Prostate gland (tissue), 2 donors: ENCODE measurements at regions not wholly inside any gene's neighbourhood (a gene's known extent, or its start where the extent isn't known, plus 50 kb on each side); places are given as distances from the start of the nearest gene placed in this dataset.

ENCODE experiments used
- DNase-seq: peaks from one replicate; pipeline ENCODE4 v3.0.0-alpha.2; 2019; ENCODE audit warnings: low spot score
- H3K27ac ChIP-seq, 2 donors: fragments of 200-600 bp; sonication (generic); 2 replicates each; pipeline ENCODE4 v1.5.1; 2017 to 2019
- H3K27me3 ChIP-seq: fragments of 200-600 bp; sonication (generic); replicated peaks from 2 replicates; pipeline ENCODE4 v1.5.1; 2019; ENCODE audit not compliant: insufficient read depth
- H3K36me3 ChIP-seq, 2 donors: fragments of 200-600 bp; sonication (generic); 1 replicate in 1 of 2; 2 replicates in 1 of 2; pipeline versions ENCODE4 v1.5.1 to v1.8.1; 2017 to 2019
- H3K4me1 ChIP-seq: fragments of 200-600 bp; sonication (generic); replicated peaks from 2 replicates; pipeline ENCODE4 v1.5.1; 2019
- H3K4me3 ChIP-seq, 2 donors: fragments of 200-600 bp; sonication (generic); 2 replicates each; pipeline ENCODE4 v1.5.1; 2017 to 2019
- H3K9me3 ChIP-seq: fragments of 200-600 bp; sonication (generic); 2 replicates; pipeline ENCODE4 v1.5.1; 2017
- POLR2A ChIP-seq: fragments of 450-650 bp; IDR thresholded peaks from one replicate; pipeline ENCODE4 v1.6.1; 2016; ENCODE audit warnings: antibody characterized with exemption, mild to moderate bottlenecking
- POLR2AphosphoS5 ChIP-seq: sonication (generic); formaldehyde crosslinking; IDR thresholded peaks from one replicate; pipeline ENCODE4 v1.6.1; 2017; ENCODE audit warnings: antibody characterized with exemption
- WGBS: methylation state at CpG from one replicate; pipeline ENCODE4 v1.1.5; 2018; 5-methylcytosine and 5-hydroxymethylcytosine counted together
- intact Hi-C: fragments of 100-400 bp; cut with DNase I; formaldehyde crosslinking; loops from one replicate; pipeline ENCODE4 v1.14.2; 2022
- TF ChIP-seq, protein P1 (sequence below), 4 experiments: fragments of 200-600 bp in 2 of 4; fragments of 450-650 bp in 2 of 4; sonication (generic) in 2 of 4; IDR thresholded peaks; 1 replicate in 3 of 4; 2 replicates in 1 of 4; pipeline ENCODE4 v1.5.1; 2016 to 2019; ENCODE audit warnings: antibody characterized with exemption in 4 of 4, mild to moderate bottlenecking in 2 of 4, moderate library complexity in 2 of 4

- Histone ChIP-seq H3K27me3 (no peaks in the 10 kb centered on the region), H3K4me1 (no peaks in the 10 kb centered on the region), H3K9me3 (no peaks in the 10 kb centered on the region), H3K4me3 (no peak overlapping the region), H3K36me3 (no peaks in the 10 kb centered on the region), H3K27ac (no peak overlapping the region)
- WGBS: 85% methylated on average over 10 of the region's 10 CpGs
- TF ChIP-seq POLR2AphosphoS5: no peak
- TF ChIP-seq, protein P1, sequence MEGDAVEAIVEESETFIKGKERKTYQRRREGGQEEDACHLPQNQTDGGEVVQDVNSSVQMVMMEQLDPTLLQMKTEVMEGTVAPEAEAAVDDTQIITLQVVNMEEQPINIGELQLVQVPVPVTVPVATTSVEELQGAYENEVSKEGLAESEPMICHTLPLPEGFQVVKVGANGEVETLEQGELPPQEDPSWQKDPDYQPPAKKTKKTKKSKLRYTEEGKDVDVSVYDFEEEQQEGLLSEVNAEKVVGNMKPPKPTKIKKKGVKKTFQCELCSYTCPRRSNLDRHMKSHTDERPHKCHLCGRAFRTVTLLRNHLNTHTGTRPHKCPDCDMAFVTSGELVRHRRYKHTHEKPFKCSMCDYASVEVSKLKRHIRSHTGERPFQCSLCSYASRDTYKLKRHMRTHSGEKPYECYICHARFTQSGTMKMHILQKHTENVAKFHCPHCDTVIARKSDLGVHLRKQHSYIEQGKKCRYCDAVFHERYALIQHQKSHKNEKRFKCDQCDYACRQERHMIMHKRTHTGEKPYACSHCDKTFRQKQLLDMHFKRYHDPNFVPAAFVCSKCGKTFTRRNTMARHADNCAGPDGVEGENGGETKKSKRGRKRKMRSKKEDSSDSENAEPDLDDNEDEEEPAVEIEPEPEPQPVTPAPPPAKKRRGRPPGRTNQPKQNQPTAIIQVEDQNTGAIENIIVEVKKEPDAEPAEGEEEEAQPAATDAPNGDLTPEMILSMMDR (IDR thresholded peaks at IDR 0.05): no peak
- TF ChIP-seq POLR2A: no peak
- intact Hi-C loops: no loop called here
- no peak for DNase-seq
Observed at GRCh38 chr2:41707790-41708451, 339.9 kb upstream of the PKDCC start.

DNA sequence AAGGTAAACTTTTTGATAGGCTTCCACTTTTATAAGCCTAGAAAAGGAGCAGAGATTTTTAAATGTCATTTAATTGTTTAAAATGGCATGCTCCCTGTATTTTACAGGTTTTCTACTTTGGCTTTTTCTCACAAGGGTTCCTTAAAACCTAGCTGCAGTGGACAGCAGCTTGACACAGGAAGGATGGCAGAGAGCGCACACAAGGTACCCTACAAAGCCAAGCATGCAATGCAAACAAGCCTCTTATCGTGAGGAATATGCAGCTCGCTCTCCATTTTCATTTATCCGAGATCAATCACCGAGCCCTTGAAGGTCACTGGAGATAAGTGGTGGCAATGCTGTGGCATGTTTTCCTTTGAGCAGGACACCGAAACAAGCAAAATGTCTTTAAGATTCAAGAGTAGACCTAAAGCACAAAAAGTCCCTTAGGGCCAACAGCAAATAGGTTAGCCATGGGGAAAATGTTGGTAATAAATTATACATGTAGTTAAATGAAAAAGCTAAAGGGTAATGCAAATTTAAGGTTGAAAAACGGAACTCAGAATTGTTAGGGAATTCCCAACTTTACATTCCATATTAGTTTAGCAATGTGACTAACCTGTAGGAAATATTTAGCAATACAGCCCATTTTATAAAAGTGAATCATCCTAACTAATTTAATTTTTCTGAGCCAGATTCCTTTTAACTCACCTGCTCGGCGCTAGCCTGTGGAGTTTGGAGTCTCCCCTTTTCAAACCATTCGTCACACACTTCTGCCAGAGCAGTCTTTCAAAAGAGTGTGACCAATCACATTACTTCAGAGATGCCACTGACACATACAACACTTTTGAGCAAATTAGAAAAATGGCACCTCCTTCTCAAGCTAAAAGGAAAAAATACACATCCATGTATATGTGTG lies 337.9 kb upstream of the PKDCC start:
- no peak for DNase-seq
- Histone ChIP-seq H3K4me1 (no peaks in the 10 kb centered on the region), H3K36me3 (no peaks in the 10 kb centered on the region), H3K27ac (no peak overlapping the region), H3K27me3 (no peaks in the 10 kb centered on the region), H3K9me3 (no peaks in the 10 kb centered on the region), H3K4me3 (no peak overlapping the region)
- 68% methylated on average over 10 of the region's 10 CpGs for WGBS
- intact Hi-C loops: no loop called here
- no peak for TF ChIP-seq POLR2AphosphoS5
- TF ChIP-seq, protein P1 (IDR thresholded peaks at IDR 0.05): no peak
- no peak for TF ChIP-seq POLR2A

DNA sequence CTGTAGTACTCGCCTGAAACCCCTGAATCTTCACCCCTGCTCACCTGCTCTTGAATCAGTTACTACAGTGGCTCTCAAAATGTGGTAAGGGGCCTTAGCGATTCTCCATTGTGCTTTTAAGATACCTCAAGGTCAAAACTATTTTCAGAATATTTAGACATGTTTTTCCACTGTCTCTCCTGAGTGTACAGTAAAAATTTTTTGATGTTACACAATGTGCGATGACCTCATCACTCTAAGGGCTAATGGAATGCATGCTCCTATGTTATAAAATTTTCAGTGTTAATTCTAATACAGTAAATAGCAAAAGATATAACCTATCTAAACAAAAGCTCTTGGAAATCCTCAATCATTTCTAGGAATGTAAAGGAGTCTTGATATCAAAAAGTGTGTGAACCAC lies 336.9 kb upstream of the PKDCC start:
- Histone ChIP-seq H3K27me3 (no peaks in the 10 kb centered on the region), H3K4me3 (no peak overlapping the region), H3K36me3 (no peaks in the 10 kb centered on the region), H3K4me1 (no peaks in the 10 kb centered on the region), H3K27ac (no peak overlapping the region), H3K9me3 (no peaks in the 10 kb centered on the region)
- intact Hi-C loops: no loop called here
- DNase-seq: no peak
- TF ChIP-seq POLR2AphosphoS5: no peak
- TF ChIP-seq, protein P1 (IDR thresholded peaks at IDR 0.05): no peak
- no peak for TF ChIP-seq POLR2A
- 98% methylated on average over 3 of the region's 3 CpGs for WGBS

DNA sequence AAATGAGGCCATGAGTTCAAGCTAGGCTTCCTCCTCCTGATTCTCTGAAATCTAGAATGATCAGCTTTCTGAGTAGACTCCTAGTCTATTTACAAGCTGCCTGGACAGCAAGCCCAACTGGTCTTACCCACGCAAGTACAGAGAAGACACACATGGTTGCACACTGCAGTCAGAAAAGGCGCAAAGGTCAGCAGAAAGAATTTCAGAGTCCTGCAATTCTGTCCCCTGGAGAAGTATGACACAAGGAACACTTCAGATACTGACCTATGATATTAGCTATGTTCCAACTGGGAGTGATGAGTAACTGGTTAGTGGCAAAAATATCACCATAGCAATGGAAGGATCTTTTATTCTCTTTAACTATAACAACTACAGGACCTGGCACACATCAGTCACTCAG lies 336.1 kb upstream of the PKDCC start:
- 96% methylated on average over 2 of the region's 2 CpGs for WGBS
- H3K9me3 ChIP-seq: no peaks in the 10 kb centered on the region
- H3K27ac ChIP-seq: no peak overlapping the region
- DNase-seq: no peak
- H3K27me3 ChIP-seq: no peaks in the 10 kb centered on the region
- no peaks in the 10 kb centered on the region for H3K4me1 ChIP-seq
- intact Hi-C loops: no loop called here
- H3K4me3 ChIP-seq: no peak overlapping the region
- H3K36me3 ChIP-seq: no peaks in the 10 kb centered on the region
- TF ChIP-seq POLR2AphosphoS5 (no peak), POLR2A (no peak)
- TF ChIP-seq, protein P1 (IDR thresholded peaks at IDR 0.05): no peak
